Right atrium auricular region (tissue), 2 donors: ENCODE measurements at regions not wholly inside any gene's neighbourhood (a gene's known extent, or its start where the extent isn't known, plus 50 kb on each side); places are given as distances from the start of the nearest gene placed in this dataset.

Experiments
- DNase-seq: peaks from one replicate; pipeline ENCODE4 v3.0.0-alpha.2; 2019; ENCODE audit warnings: low spot score
- H3K27ac ChIP-seq, 2 donors: fragments of 200-600 bp; sonication (generic); 1 replicate in 1 of 2; 2 replicates in 1 of 2; pipeline ENCODE4 v1.5.1; 2016 to 2019
- H3K27me3 ChIP-seq, 2 donors: fragments of 200-600 bp; sonication (generic); one replicate each; pipeline versions ENCODE4 v1.5.1 to v1.6.0; 2017 to 2019
- H3K36me3 ChIP-seq: fragments of 200-600 bp; sonication (generic); one replicate; pipeline ENCODE4 v1.5.1; 2016
- H3K4me1 ChIP-seq, 2 donors: fragments of 200-600 bp; sonication (generic); one replicate each; pipeline versions ENCODE4 v1.5.1 to v1.6.0; 2017 to 2019
- H3K4me3 ChIP-seq, 2 donors: fragments of 200-600 bp; sonication (generic); 1 replicate in 1 of 2; 2 replicates in 1 of 2; pipeline ENCODE4 v1.5.1; 2017 to 2019; ENCODE audit warnings: mild to moderate bottlenecking in 1 of 2, moderate library complexity in 1 of 2
- H3K9me3 ChIP-seq, 2 donors: fragments of 200-600 bp; sonication (generic); one replicate each; pipeline ENCODE4 v1.5.1; 2019
- CTCF ChIP-seq, 2 donors: fragments of 200-600 bp; sonication (generic); IDR thresholded peaks; one replicate each; pipeline ENCODE4 v1.5.1; 2019; ENCODE audit warnings: antibody characterized with exemption in 2 of 2

DNA sequence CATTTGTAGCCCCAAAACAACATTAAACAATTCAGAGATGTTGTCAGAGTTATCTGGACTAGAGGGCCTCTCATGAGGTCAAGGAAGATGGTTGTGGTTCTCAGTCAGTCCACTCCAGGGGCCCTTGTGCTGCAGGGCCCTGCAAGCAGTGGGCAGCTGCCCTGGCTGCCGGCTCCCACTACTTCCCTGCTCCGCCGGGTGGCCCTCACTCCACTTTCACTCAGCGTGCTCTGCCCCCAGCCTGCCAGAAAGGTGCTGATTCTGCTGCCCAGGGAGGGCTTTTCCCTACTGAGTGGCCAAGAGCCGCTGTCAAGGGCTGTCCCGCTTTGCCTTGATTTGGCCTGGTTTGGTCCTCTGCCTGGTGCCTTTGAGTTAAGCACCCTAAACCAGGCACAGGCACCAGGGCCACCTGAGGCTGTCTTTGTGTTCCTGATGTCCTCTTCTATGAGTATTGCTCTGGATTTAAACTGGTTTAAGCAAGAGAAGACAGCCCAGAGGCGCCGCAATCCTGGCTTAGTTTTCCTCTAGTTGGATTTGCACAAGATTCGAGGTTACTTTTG lies 117.2 kb downstream of the GADD45G start:
- H3K9me3 ChIP-seq = peaks cover 4 to 21% of the 10 kb centered on the region in 2 donors
- no peak overlapping the region for H3K27ac ChIP-seq
- H3K4me3 ChIP-seq = no peak overlapping the region
- no peak for TF ChIP-seq CTCF (IDR thresholded peaks at IDR 0.05)
- H3K4me1 ChIP-seq = peaks cover 0 to 8% of the 10 kb centered on the region in 2 donors
- no peak for DNase-seq
- no peaks in the 10 kb centered on the region for H3K27me3 ChIP-seq
- H3K36me3 ChIP-seq = no peaks in the 10 kb centered on the region

DNA sequence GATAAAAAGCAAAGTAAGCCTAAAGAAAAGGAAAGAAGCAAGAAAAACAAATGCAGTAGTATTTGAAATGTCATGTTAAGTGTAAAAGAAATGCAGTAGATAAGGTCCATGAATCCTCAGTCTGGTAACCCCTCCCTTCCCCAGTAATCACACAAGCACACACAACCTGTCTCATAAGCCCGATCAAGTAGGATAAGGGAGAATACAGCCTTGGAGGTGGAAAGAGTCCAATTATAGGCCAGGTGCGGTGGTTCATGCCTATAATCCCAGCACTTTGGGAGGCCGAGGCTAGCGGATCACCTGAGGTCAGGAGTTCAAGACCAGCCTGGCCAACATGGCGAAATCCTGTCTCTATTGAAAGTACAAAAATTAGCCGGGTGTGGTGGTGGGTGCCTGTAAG lies 117.9 kb downstream of the GADD45G start:
- Histone ChIP-seq H3K4me1 (peaks cover 0 to 8% of the 10 kb centered on the region in 2 donors), H3K27ac (no peak overlapping the region), H3K9me3 (peaks cover 4 to 17% of the 10 kb centered on the region in 2 donors), H3K36me3 (no peaks in the 10 kb centered on the region), H3K27me3 (no peaks in the 10 kb centered on the region), H3K4me3 (no peak overlapping the region)
- no peak for DNase-seq
- TF ChIP-seq CTCF (IDR thresholded peaks at IDR 0.05) = no peak

- TF ChIP-seq CTCF (IDR thresholded peaks at IDR 0.05) = no peak
These were observed 118.8 kb downstream of the GADD45G start for GRCh38 chr9:89723469-89724100.

DNA sequence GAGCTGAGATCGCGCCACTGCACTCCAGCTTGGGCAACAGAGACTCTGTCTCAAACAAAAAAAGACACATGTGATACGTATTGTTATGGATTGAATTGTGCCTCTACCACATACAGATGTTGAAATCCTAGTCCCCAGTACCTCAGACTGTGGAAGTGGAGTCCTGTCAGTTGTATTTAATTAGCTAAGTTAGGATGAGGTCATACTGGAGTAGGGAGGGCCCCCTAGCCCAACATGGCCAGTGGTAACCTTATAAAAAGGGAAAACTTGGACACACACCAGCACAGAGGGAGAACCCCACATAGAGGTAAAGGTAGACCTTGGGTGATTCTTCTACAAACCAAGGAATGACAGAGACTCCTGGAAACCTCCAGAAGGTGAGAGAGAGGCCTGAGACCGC lies 119.8 kb downstream of the GADD45G start:
- DNase-seq = no peak
- Histone ChIP-seq H3K4me1 (no peaks in the 10 kb centered on the region), H3K27me3 (no peaks in the 10 kb centered on the region), H3K36me3 (no peaks in the 10 kb centered on the region), H3K9me3 (peaks cover 3 to 10% of the 10 kb centered on the region in 2 donors), H3K4me3 (no peak overlapping the region), H3K27ac (no peak overlapping the region)
- TF ChIP-seq CTCF (IDR thresholded peaks at IDR 0.05) = no peak

More at GRCh38 chr9:89723469-89724100, 118.8 kb downstream of the GADD45G start:
- no peak for DNase-seq
- Histone ChIP-seq H3K27me3 (no peaks in the 10 kb centered on the region), H3K36me3 (no peaks in the 10 kb centered on the region), H3K4me3 (no peak overlapping the region), H3K9me3 (peaks cover 4 to 13% of the 10 kb centered on the region in 2 donors), H3K27ac (no peak overlapping the region), H3K4me1 (peaks cover 0 to 6% of the 10 kb centered on the region in 2 donors)

DNA sequence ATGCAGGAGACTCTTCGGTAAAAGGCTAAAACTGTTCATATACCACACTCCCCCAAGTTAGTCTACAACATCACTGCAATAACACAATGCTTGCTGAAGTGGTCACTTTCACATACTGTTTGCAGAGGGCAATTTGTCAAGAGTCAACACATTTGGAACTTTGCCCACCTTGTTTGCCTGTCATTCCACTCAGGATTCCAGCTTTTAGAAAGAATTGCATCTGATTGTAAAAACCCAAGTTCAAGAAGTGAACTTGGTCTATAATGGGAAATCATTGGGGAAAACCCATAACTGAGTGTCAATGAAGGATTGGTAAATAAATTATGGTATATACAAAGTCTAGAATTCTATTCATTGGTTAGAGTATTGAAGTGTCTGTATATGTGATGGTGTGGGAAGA lies 120.5 kb downstream of the GADD45G start:
- Histone ChIP-seq H3K4me3 (no peak overlapping the region), H3K27me3 (no peaks in the 10 kb centered on the region), H3K27ac (no peak overlapping the region), H3K9me3 (peaks cover 0 to 3% of the 10 kb centered on the region in 2 donors), H3K36me3 (no peaks in the 10 kb centered on the region), H3K4me1 (no peaks in the 10 kb centered on the region)
- no peak for DNase-seq
- no peak for TF ChIP-seq CTCF (IDR thresholded peaks at IDR 0.05)
